DND-41 (cell line): ENCODE measurements at regions not wholly inside any gene's neighbourhood (a gene's known extent, or its start where the extent isn't known, plus 50 kb on each side); places are given as distances from the start of the nearest gene placed in this dataset.

Source experiments
- EZH2 ChIP-seq: IDR thresholded peaks from 3 replicates; pipeline ENCODE4 v1.6.1; 2012; ENCODE audit warnings: borderline replicate concordance, low read depth, mild to moderate bottlenecking, moderate library complexity, low read length, inconsistent platforms; ENCODE audit not compliant: severe bottlenecking
- TF ChIP-seq, protein P1 (sequence below): IDR thresholded peaks from 2 replicates; pipeline ENCODE4 v1.5.1; 2012; ENCODE audit warnings: borderline replicate concordance, low read length, moderate library complexity, mild to moderate bottlenecking; ENCODE audit not compliant: poor library complexity, severe bottlenecking; ENCODE audit errors: extremely low read depth

DNA sequence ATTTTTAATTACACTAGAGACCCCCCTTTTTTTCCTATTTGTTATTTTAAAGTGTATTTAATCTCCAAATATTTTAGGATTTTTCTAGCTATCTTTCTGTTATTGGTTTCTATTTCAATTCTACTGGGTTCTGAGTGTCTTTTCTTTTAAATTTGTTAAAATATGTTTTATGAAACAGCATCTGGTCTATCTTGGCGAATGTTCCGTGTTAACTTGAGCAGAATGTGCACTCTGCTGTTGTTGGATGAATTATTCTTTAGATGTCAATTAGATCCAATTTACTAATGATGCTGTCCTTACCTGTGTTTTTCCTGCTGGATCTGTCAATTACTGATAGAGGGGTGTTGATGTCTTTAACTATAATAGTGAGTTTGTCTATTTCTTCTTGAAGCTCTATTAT, 462.0 kb upstream of the CNTN3 start:
- TF ChIP-seq, protein P1, sequence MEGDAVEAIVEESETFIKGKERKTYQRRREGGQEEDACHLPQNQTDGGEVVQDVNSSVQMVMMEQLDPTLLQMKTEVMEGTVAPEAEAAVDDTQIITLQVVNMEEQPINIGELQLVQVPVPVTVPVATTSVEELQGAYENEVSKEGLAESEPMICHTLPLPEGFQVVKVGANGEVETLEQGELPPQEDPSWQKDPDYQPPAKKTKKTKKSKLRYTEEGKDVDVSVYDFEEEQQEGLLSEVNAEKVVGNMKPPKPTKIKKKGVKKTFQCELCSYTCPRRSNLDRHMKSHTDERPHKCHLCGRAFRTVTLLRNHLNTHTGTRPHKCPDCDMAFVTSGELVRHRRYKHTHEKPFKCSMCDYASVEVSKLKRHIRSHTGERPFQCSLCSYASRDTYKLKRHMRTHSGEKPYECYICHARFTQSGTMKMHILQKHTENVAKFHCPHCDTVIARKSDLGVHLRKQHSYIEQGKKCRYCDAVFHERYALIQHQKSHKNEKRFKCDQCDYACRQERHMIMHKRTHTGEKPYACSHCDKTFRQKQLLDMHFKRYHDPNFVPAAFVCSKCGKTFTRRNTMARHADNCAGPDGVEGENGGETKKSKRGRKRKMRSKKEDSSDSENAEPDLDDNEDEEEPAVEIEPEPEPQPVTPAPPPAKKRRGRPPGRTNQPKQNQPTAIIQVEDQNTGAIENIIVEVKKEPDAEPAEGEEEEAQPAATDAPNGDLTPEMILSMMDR = no peak
- no peak for TF ChIP-seq EZH2
